GM19452 (cell line): ENCODE measurements at regions not wholly inside any gene's neighbourhood (a gene's known extent, or its start where the extent isn't known, plus 50 kb on each side); places are given as distances from the start of the nearest gene placed in this dataset.

ENCODE experiments used
- ATAC-seq: cut with Tn5 transposase; IDR thresholded peaks from one replicate; pipeline ENCODE4 v1.9.1; 2021; ENCODE audit not compliant: unreplicated experiment

DNA sequence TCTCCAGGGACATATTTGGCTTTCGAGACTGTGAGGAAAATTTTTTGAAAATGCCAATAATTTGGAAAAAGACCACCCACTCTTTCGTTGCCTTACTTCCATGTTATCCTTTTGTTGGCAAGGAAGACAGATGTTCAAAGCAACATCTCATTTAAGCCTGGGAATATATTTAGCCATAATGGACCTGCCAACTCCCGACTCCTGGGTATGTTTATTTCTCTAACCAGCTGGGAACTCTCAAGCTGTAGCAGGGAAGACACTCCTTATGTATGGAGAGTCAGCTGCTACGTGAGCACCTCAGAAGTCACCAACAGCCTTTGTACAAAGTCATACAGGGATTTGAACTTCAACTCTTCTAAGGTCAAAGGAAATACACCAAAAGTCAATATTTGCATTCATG lies 96.5 kb upstream of the DAAM1 start:
- ATAC-seq, result no peak

DNA sequence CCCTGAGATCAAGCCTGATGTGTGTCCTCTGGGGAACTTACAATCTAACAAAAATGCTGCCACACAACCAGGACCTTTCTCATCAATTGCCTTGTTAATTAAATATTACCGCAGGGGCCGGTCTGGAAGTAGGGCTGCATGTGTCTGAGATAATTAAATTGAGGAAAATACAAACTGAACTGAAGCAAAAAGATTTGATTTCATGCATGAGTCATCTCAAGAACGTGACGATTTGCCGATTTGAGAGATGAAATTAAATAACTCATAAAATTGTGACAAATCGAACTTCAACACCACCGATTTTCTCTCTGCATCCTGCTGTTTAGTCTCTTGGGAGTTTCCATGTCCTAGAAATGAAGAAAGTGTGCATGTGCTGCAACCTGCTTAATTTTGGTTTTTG lies 94.6 kb upstream of the DAAM1 start:
- no peak for ATAC-seq

DNA sequence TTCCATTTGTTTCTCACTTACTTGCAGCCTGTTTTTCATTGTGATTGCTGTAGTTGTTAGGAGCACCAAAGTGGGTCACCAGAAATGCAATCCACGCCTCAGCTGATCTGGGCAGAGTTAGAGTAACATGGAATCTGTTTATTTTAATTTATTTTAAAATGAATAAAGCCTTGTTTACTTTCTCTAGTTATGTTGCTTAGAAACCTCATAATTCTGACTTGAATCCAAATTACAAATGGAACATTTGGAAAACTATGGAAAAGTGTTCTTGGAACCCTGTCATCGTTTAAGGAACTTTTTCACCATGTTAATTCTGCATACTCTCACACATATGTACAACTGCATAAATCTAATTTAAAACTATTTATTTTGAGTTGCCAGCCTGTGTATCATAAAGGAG lies 92.2 kb upstream of the DAAM1 start:
- ATAC-seq, result no peak

DNA sequence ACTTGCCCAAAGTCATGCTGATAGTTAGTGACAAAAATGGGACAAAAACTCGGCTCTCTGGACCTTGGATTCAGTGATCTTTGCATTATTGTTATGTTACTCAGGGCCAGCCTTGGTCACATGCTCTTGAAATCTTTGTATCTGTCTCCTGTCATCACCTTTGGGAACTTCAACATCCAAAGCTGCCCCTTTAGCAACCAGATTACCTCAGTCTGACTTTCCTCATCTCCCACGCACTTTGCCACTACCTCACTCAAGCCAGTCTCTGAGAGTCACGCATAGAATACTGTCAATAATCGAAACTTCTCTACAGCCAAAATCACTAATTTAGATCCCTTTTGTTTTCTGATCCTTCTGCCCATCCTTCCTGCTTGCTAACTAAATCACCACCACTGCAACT lies 90.8 kb upstream of the DAAM1 start:
- no peak for ATAC-seq

DNA sequence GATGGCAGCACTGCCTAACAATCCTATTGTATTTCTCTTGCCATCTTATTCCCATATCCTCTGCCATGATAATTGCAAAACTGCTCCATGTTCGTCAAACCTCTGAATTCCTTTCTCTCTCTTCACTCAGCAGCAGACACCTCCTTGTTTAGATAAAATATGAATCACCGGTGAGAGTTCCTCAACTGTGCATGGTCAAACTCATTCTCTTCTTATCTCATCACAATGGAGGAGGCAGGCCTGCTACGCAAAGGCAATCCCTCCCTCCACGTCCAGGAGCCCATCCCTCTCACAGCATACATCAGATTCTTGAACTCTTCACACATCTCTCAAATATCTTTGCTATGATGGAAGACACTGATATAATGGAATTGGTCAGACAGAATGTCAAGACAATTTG lies 90.1 kb upstream of the DAAM1 start:
- ATAC-seq, result no peak

DNA sequence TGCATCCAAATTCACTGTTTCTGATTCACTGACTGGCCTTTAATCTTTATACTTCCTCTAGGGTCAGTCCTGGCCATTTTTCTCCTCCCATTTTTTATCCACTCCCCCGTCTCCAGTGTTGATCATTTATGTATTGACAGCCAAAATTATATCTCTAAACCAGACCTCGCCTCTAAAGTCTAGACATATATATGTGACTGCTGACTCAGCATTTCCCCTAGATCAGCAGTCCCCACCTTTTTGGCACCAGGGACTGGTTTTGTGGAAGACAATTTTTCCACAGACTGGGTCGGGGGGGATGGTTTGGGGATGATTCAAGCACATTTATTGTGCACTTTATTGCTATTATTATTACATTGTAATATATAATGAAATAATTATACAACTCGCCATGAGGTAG lies 88.3 kb upstream of the DAAM1 start:
- no peak for ATAC-seq

DNA sequence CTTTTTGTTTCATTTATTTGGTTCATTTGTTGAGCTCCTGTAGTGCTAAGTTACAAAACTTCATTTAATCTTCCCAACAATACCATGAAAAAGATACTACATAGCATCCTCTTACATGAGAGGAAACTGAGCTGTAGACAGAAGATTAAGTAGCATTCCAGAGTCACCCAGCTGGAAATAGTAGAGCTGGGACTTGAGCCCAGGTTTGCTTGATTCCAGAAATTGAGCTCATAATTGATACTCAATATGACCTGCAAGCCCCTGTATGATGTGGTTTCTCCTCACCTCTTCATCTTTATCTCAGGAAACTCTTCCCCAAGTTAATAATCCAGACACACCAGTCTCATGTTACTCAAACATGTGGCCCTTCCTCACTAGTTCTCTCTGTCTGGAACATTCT lies 87.0 kb upstream of the DAAM1 start:
- ATAC-seq, result no peak

DNA sequence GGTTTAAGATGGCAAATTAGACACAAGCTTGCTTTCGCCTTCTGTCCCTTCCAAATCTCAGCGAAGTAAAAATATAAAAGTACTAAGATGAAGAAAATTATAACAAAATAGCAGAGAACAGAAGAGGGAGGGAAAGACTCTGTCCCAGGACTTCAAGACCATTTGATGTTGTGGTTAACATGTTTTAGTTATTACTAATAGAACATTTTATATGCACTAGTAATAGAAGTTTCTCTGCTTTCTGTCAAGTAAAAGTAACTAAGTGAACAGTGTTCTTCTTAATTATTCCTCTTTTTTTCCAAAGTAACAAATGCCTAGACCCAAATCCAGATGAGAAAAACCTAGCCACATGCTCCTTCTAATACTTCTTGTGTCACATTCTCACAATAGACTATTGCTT lies 85.1 kb upstream of the DAAM1 start:
- no peak for ATAC-seq

DNA sequence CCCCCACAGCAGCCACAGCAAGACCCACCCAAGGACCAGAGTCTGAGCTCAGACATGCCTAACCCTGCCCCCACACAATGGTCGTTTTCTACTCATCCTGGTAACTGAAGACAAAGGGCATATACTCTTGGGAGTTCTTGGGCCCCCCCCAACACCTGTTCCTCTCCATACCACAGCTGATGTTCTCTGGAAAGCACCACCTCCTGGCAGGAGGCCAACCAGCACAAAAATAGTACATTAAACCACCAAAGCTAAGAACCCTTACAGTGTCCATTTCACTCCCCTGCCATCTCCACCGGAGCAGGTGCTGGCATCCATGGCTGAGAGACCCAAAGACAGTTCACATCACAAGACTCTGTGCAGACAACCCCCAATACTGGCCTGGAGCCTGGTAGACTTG lies 80.6 kb upstream of the DAAM1 start:
- no peak for ATAC-seq

DNA sequence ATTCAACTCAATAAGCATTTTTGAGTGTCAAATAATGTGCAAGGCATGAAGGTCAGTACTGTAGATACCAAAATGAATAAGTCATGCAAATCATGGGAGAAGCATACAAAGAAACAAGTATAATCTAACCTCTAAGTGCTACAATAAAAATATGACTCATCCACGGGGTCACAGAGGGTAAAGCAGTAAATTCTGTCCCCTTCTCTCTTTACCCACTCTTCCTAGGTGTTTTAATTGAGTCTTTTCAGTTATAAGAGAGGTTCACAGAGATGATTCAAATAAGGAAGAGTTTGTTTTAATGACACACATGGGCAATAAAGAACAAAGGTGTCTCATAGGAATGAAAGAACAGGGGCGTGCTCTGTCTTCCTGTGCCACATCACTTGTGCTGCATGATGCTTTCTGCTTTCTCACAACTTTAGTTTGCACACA lies 71.5 kb upstream of the DAAM1 start:
- ATAC-seq, result no peak

DNA sequence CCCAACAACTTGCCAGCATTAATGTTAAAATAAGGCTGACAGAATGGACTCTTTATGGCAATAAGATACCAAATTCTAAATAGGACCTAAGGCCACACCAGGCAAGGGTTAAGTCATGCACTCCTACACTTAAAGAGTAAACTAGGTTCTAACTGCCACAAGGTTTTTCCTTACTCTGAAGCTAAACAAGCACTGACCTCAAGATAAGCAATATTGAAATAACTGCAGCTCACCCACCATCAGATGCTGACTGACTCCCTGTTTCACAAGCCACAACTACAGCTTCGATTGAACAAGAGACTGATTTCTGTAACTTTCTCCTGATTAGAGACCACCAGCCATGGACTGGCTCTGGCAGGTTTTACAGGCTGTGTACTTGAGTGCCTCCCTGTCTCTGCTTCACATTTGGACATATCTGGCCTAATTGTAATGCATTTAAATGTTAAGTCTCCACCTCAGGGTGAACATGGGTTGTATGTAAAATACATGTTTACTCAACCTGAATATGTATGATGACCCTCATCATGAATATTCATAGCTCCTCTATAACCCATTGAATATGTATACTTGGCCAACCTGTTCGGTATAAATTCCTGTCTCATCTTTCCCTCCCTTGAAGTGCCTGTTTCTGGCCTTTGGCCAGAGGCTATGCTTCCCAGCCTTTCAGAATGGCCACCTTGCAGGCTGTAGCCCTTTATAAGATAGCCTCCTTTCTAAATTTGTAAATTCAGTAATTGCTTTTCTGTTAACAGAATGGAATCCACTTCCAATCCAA lies 70.5 kb upstream of the DAAM1 start:
- no peak for ATAC-seq

DNA sequence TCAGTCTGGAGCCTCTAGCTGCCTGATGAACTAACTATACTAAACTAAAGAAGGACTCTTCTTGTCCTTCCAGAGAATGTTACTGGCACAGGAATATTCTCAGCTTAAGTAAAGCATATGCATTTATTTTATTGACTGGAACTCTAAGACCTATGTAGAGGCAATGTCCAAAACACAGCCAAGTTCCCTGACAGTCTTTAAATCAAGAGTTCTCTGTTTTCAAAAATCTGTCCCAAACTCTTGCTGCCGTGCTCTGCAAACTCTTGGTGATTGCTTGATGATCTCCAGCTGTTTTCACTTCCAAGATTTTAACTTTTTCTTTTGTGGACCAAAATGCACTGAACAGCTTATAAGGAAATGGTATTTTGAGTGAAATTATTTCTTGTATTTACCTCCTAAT lies 67.5 kb upstream of the DAAM1 start:
- ATAC-seq, result no peak

DNA sequence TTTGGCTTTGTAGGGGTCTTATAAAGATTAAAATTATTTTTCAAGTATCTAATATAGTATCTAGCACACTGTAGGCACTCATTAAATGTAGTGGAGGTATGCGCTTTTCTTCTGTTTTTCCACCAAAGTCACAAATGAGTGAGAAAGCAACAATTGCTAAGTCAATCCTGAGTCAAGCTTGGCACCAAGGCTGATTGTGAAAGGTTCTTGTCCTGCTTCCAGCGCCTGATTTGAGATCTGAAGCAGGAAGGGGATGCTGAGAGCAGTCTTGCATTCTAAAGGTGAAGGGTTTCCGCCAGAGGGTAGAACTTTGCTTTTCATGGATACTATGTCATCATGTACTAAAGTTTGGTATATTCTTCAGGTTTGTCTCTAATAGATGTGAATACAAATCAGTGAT lies 64.9 kb upstream of the DAAM1 start:
- no peak for ATAC-seq

DNA sequence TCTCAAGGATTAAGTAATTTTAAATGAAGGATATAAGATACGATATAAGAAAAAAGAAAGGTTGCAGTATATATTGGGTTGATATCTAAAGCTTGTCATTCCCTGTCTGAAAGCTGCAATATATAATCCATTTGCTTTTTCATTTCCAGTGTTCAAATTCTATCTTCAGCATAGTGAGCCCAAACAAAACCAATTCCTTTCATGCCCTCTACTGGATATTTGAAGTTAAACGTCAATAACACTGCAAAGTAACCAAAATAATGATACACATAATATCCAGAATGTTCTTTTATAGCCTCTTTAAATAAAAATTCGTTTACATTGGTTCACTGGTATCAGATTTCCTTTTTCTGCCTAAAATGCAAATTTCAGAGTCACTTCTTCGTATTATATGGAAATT lies 64.5 kb upstream of the DAAM1 start:
- ATAC-seq, result no peak

DNA sequence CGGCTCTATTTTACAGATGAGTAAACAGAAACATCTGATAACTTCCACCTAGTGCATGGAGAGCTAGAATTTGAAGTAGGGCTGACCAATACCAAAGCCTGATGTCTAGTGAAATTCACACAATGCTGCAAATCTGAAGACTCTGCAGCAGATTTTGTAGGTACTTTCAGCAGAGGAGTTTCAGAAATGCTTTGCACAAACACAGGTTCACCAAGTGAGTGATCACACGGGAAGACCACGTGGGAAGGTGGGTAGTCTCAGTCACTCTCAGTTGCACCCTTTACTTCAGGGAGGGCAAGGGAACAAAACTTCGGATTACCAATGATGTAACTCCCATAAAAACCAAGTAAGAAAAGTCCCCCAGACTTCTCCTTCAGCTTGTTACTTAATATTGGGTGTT lies 63.3 kb upstream of the DAAM1 start:
- ATAC-seq, result no peak

DNA sequence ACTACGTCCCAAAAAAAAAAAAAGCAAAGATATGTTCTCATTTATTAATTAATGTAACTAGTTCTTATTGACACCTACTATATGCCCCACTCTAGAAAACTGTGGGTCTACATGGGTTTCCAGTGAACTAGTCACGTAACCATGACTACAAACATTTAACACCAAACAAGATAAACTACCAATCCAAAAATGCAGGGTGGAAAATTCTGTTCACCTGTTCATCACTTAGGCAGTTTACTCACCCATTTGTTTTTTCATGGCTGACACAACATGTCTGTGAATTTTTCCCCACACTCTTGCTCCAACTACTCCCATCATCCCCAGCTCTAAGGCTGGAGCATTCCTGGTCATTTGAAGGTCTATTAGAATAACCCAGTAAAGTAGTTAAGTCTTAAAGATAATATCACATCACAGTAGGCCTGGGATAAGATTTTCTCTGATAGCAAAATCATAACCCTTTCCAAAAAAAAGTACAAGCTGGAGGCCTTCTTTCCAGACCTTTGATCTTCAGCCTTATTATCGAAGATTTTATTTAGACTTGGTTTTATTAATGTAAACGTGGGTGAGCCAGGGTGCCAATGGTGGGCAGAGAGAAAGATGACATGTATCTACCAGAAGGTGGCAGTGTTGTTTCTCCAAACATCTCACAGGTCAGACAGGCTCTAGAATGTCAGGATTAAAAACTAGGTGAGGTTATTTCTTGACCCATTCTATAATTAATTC lies 61.6 kb upstream of the DAAM1 start:
- peak; percentile 79 for ATAC-seq

DNA sequence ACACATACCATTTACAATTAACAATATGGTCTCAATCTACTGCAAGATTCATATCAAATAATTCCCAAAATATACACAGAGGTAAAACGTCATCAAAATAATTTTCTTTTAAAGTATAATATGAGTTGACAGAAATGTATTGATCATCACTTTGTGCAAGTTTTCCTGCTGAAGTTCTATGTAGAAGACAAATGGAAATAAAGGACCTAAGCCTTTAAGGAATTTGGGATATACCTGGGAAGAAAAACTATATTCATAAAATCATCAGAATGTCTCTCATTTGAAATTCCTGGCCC lies 61.1 kb upstream of the DAAM1 start:
- ATAC-seq, result no peak

DNA sequence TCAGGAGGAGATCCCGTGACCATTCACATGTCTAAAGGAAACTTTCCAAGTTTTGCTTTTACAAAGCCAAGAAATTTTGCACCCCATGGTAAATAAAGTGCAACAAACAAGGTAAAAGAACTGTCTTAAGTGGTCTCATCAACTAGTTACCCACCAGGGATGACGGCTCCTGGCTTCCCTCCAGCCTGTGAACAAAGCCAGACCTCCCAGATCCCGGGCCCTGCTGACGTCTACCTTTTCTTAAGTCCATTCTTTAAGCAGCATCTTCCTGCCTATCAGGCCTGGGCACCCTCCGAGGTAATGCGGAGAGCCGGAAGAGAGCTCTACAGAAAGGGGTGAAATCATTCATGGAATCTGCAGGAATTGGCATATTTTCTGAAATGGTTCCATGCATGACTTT lies 58.0 kb upstream of the DAAM1 start:
- no peak for ATAC-seq

DNA sequence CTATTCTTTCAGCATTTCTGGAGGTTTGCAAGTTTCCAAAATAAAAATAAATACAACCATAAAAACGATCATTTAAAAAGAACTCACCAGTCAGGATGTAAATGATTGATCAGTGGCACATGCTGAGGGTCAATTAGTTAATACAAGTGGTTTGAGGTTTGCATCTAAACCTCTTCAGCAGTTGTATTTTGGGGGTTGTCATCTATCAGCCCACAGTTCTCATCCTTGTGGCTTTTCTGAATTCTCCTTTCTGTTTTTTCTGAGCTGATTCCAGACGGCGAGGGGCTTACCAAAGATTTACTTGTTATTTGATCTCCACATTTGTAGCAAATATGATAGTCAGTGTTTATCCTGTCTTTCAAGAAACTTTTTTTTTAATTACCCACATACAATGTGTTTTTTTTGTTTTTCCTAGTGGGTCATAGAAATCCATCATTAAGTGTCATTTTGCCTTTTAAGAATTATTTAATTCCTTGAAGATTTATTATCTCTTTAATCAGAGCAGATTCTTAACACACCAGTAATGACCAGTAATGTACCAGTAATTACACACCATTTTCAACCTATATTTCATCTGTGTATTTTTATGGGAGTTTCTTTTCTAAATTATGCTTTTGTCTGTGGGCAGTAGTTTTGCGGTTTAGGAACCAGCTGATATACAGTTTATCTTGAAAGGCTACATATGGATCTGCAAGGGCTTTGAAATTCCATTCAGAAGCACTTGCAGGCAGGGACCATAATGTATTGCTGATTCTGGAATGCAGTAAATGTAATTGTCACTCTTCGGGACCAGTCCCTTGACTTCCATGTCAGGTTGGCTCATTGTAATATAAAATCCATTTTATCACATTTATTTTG lies 56.3 kb upstream of the DAAM1 start:
- no peak for ATAC-seq

DNA sequence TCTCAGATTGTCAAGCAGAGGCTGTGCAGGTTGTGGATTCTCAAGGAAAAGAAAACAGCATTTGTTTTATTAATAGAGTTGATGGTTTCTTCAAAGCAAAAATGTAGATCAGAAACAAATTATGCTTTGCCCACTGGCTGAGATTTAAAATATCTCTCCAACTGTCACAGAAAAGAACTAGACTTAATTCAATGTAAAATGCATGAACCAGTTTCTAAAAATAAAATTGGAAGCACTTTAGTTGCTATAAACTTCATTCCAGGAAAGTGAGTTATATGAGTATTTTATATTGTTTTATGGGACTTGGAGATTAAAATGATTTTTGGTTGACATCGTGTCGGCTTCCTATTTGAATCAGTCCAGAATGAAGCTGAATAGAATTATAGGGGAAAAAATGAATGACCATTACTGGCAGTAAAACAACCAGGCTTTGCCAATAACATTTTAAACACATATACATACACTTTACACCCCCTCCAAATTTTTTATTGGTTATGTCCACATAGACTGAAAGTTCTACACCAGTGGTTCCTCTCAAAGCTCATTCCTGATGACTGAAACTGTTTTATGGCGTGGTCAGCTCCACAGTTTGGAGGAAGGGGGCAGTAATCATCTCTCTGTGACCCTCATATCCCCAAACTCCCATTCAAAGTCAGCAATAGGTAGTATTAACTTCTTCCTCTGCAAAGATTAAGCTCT lies 55.5 kb upstream of the DAAM1 start:
- no peak for ATAC-seq

DNA sequence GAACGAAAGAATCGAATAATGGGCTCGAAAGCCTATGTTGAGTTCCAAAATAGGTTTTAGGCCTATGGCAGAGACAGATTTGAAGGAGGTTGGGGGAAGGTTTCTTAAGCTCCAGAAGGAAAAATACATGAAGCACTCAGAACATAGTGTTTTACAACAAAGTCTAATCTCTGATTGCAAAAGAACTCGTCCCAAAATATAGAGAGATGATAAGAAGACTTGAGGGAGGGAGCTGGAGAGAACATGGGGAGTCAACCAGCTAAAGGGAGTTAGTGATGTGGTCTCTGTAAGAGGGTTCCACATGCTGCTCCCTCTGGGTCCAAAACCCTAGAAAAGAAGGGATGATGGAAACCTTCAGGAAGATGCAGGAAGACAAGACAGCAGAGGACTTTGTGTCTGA lies 54.8 kb upstream of the DAAM1 start:
- no peak for ATAC-seq
